Mesodermal cell (in vitro differentiated cells): ENCODE measurements at regions not wholly inside any gene's neighbourhood (a gene's known extent, or its start where the extent isn't known, plus 50 kb on each side); places are given as distances from the start of the nearest gene placed in this dataset.

ENCODE experiments used
- H3K27ac ChIP-seq: 2 replicates; pipeline ENCODE4 v1.7.0; 2013; ENCODE audit warnings: mild to moderate bottlenecking, low read depth, low read length, moderate library complexity; ENCODE audit not compliant: severe bottlenecking
- H3K36me3 ChIP-seq: 2 replicates; pipeline ENCODE4 v1.7.1; 2013; ENCODE audit warnings: mild to moderate bottlenecking, low read length, moderate library complexity; ENCODE audit not compliant: control insufficient read depth, insufficient read depth
- H3K4me1 ChIP-seq: one replicate; pipeline ENCODE4 v1.7.1; 2013; ENCODE audit warnings: mild to moderate bottlenecking, low read length; ENCODE audit not compliant: insufficient read depth, control insufficient read depth, poor library complexity, severe bottlenecking
- H3K4me3 ChIP-seq: 2 replicates; pipeline ENCODE4 v1.7.0; 2013; ENCODE audit warnings: low read length, control low read depth, mild to moderate bottlenecking; ENCODE audit not compliant: insufficient read depth, poor library complexity, severe bottlenecking; ENCODE audit errors: extremely low read depth
- H3K9me3 ChIP-seq: 2 replicates; pipeline ENCODE4 v1.7.1; 2013; ENCODE audit warnings: mild to moderate bottlenecking, low read length, moderate library complexity; ENCODE audit not compliant: control insufficient read depth
- whole genome bisulfite sequencing, 2 experiments: methylation state at CpG; one replicate each; pipeline ENCODE4 v1.1.5; 2013; ENCODE audit warnings: missing lambda C conversion rate in 2 of 2; ENCODE audit not compliant: insufficient coverage in 2 of 2; 5-methylcytosine and 5-hydroxymethylcytosine counted together

DNA sequence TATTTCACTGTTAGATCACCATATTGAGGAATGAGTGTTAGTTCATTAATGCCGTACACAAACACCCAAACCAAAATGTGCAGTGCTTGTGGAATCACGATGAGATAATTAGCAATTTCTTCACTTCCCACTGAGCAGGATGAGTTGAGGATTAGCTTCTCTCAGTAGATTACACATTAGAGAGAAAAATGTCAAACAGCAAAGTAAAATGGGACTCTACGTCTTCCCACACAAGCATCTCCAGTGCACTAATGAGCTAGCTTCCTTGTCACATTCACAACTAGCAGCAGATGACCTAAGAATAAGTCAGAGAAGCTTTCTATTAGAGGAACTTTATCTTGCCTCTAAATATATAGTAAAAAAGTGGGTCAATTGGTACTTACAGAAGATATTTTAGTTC lies 926.9 kb downstream of the TSN start:
- H3K36me3 ChIP-seq = no peaks in the 10 kb centered on the region
- no peaks in the 10 kb centered on the region for H3K9me3 ChIP-seq
- H3K27ac ChIP-seq = no peak overlapping the region
- H3K4me1 ChIP-seq = no peaks in the 10 kb centered on the region
- no peak overlapping the region for H3K4me3 ChIP-seq
- 100% methylated on average over 2 of the region's 3 CpGs; no CpG with 5 or more reads in 1 of the 2 experiments for WGBS, 2 experiments

DNA sequence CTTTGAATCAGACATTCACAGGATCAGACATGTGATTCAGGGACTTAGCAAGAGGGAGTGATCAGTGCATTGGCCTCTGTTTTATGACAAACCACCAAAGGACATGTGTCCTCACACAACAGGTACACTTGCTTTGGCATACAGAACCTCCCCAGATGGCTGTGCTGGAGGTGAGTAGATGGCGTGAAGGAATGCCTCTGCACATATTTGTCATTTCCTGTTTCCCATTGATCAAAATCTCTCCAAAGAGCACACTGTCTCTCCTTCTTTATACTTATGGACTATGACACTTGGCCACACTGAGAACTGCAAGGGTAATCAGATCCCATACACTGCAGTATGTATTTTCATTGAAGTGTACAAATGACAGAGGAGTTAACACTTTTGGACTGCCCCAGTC lies 927.6 kb downstream of the TSN start:
- no peak overlapping the region for H3K27ac ChIP-seq
- H3K4me1 ChIP-seq = no peaks in the 10 kb centered on the region
- no peak overlapping the region for H3K4me3 ChIP-seq
- no peaks in the 10 kb centered on the region for H3K9me3 ChIP-seq
- WGBS, 2 experiments = 83 to 100% methylated on average over 1 of the region's 1 CpG
- no peaks in the 10 kb centered on the region for H3K36me3 ChIP-seq

DNA sequence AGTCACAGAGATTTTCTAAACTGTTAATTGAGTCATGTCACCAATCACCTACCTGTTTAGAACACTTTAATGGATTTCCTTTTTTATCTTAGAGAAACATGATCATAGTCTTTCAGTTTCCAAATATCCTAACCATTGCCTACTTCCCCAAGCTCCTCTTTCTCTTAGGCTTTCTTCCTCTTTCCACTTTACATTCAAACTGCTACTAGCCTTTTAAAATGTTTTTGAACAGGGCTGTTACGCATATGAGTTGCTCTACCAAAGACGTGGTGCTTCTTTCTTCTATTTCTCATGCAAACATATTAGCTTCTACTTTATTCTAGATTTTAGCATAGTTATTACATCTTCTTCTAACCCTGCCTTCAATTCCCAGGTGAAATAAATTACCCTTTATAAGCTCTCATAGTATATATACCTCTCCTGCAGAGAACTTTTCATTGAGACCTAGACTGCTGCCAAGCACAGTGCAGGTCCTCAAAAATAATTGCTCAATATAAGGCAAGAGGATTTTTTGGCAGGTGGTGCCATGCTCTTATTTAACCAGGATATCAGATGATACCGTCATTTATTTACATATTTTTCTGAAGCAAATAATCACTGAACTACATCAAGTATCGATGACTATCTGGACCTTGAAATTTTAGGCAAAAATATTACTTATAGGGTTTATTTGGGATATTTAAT lies 937.1 kb downstream of the TSN start:
- no peak overlapping the region for H3K27ac ChIP-seq
- H3K4me1 ChIP-seq = no peaks in the 10 kb centered on the region
- WGBS, 2 experiments = 73 to 88% methylated on average over 2 of the region's 4 CpGs
- H3K9me3 ChIP-seq = no peaks in the 10 kb centered on the region
- H3K4me3 ChIP-seq = no peak overlapping the region
- H3K36me3 ChIP-seq = no peaks in the 10 kb centered on the region

DNA sequence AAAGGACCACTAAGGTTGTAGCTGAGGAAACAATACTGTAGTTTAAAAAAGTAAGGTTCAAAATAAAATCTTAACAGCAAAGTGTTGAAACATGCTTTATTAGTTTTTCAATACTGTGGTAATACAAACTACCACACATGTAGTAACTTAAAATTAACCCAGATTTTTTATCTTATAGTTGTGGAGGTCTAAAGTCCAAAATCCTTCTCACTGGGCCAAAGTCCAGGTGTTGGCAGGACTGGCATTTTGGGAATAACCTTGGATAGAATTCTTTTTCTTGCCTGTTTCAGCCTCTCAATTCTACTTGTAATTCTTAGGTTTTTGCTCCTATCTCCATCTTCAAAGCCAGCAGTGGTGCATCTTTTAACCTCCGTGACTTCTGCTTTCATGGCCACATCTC lies 942.0 kb downstream of the TSN start:
- Histone ChIP-seq H3K36me3 (no peaks in the 10 kb centered on the region), H3K9me3 (no peaks in the 10 kb centered on the region), H3K27ac (no peak overlapping the region), H3K4me1 (no peaks in the 10 kb centered on the region), H3K4me3 (no peak overlapping the region)
- WGBS, 2 experiments = 87 to 100% methylated on average over 1 of the region's 1 CpG

DNA sequence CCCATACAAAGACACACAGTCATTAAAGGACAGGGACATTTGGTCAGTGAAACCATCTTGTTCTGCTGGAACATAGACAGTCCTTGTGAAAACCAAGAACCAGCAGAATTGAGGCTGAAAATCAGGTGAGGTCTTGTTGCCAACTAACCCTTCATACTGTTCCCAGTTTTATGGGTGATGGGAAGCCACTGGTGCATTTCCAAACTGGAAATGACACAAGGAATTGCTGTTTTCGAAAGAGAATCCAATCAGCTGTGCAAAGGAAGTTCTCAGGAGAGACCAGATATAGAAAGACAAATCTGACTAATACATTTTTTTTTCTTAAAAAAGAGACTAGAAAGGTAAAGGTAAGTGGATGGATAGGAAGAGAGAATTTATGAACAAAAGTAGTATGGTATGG lies 948.2 kb downstream of the TSN start:
- Histone ChIP-seq H3K27ac (no peak overlapping the region), H3K4me3 (no peak overlapping the region), H3K9me3 (no peaks in the 10 kb centered on the region), H3K4me1 (no peaks in the 10 kb centered on the region), H3K36me3 (no peaks in the 10 kb centered on the region)
- no CpG with 5 or more reads among the region's 1 CpG for WGBS, 2 experiments

DNA sequence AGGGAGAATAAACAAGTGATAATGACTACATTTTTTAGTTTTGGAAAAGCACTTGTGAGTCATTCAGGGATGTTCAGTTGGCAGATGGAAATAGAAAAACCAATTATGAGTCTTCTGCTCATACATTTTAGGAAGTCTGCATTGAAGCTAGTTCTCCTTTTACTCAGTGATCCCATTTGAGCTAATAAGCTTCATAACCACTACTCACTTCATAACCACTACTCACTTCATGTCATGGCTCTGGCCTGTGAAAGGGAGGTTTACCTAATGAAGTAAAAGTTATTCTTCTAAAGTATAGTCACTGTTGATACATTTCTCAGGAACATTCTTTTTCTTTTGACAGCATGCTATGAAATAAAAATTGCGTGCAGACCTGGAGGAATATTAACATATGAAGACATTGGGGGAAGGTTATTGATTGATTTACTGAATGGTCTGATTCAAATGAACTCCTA lies 948.7 kb downstream of the TSN start:
- no CpG with 5 or more reads among the region's 1 CpG for WGBS, 2 experiments
- no peak overlapping the region for H3K4me3 ChIP-seq

DNA sequence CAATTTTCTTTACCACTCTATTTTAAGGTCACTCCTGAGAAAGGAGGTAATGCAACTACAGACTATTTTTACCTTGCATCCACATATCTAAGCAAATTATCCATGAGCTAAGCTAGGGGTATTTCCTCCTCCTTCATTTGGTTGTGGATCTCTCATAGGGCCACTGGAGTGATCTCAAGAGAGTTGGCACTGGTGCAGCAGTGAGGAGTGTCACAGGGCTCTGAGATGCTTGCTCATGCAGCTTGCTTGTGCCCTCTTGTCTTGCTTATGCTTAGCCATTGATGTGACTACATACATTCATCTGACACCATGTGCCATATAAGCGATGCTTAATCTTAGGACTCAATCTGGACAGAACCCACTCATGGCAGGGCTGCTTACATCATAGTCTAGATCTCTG lies 950.3 kb downstream of the TSN start:
- 71 to 100% methylated on average over 1 of the region's 1 CpG for WGBS, 2 experiments
- H3K27ac ChIP-seq = no peak overlapping the region
- H3K4me1 ChIP-seq = no peaks in the 10 kb centered on the region
- H3K4me3 ChIP-seq = no peak overlapping the region
- H3K9me3 ChIP-seq = no peaks in the 10 kb centered on the region
- H3K36me3 ChIP-seq = no peaks in the 10 kb centered on the region

More for the DNA sequence above, 948.7 kb downstream of the TSN start:
- Histone ChIP-seq H3K27ac (no peak overlapping the region), H3K9me3 (no peaks in the 10 kb centered on the region), H3K4me1 (no peaks in the 10 kb centered on the region), H3K36me3 (no peaks in the 10 kb centered on the region)

DNA sequence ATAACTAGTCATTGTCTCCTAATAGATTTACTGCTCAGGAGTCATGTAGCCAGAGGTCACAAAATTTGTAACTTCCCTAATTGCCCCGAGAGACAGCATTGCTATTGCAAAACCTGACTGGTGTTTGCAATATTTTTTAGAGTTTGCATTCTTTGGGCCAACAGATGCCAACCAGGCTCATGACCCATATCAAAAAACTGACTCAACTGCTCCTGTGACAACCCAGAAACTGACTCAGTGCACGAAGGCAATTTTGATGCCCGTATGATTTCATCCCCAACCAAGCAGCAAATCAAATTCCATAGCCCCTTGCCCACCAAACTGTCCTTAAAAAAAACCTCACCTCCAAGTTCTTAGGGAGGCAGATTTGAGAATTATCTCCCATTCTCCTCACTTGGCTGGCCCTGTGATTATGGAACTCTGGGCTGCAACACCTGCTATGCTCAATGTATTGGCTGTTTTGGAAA lies 951.3 kb downstream of the TSN start:
- Histone ChIP-seq H3K9me3 (no peaks in the 10 kb centered on the region), H3K4me1 (no peaks in the 10 kb centered on the region), H3K36me3 (no peaks in the 10 kb centered on the region), H3K4me3 (no peak overlapping the region), H3K27ac (no peak overlapping the region)
- 80 to 94% methylated on average over 1 to 2 of the region's 3 CpGs for WGBS, 2 experiments

DNA sequence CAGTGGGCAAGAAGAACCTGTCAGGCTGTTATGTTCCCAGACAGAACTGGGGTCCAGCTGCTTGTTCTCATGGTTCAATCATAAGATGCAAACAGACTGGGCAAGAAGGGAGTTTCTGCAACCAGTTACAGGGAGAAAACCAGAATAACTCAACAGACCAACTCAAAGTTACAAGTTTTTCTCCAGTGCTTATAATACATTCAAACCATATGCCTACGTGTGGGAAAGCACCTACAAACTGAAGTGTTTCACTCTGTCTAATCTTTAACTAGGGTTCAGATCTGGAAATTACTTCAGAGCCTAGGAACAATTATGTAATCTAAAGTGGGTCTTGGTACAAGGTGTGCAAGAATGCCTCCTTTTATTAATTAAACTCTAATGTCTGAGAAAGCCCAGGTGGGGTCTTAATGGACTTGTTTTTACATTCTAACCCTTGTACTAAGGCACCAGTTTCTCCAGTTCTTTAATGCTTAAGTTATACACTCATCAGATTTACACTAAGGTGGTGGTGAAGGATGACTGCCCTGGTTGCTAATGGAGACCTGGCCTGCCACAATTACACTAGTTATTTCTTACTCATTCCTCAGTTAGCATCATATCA lies 951.9 kb downstream of the TSN start:
- H3K27ac ChIP-seq = no peak overlapping the region
- 100% methylated on average over 1 of the region's 1 CpG; no CpG with 5 or more reads in 1 of the 2 experiments for WGBS, 2 experiments

DNA sequence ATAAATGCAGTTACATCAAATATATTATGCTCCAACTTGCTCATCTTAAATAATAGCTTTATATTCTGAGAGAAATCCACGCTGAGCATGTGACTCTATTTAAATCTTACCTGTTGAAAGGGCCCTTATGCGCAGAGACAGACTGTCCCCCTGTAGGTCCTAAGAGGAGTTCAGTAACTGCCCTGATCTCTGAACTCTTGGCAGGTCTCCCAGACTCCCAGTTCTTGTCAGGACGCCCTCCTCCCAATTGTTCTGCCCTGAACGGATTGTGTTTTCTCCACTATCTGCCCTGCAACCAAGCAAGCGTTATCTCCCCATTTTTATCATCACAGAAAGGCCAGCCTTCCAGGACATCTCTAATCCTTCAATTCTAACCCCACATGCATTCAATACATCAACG lies 954.6 kb downstream of the TSN start:
- no peak overlapping the region for H3K4me3 ChIP-seq
- no peak overlapping the region for H3K27ac ChIP-seq
- no peaks in the 10 kb centered on the region for H3K9me3 ChIP-seq
- H3K4me1 ChIP-seq = peaks cover 4% of the 10 kb centered on the region
- WGBS, 2 experiments = 91 to 98% methylated on average over 5 of the region's 6 CpGs
- no peaks in the 10 kb centered on the region for H3K36me3 ChIP-seq

More for the DNA sequence above, 951.9 kb downstream of the TSN start:
- H3K9me3 ChIP-seq = no peaks in the 10 kb centered on the region
- no peaks in the 10 kb centered on the region for H3K36me3 ChIP-seq
- no peaks in the 10 kb centered on the region for H3K4me1 ChIP-seq
- no peak overlapping the region for H3K4me3 ChIP-seq

DNA sequence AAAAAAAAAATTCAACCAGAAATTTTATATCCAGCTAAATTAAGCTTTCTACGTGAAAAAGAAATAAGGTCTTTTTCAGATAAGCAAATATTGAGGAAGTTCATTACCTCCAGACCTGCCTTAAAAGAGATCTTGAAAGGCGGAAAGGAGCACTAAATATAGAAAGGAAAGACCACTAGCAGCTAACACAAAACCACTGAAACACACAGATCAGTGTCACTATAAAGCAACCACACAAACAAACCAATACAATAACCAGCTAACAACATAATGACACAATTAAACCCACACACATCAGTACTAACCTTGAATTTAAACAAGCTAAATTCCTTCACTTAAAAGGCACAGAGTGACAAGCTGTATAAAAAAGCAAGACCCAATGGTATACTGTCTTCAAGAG lies 958.3 kb downstream of the TSN start:
- Histone ChIP-seq H3K4me3 (no peak overlapping the region), H3K27ac (no peak overlapping the region), H3K9me3 (no peaks in the 10 kb centered on the region), H3K36me3 (no peaks in the 10 kb centered on the region), H3K4me1 (peaks cover 4% of the 10 kb centered on the region)
- WGBS, 2 experiments = 100% methylated on average over 1 of the region's 2 CpGs; no CpG with 5 or more reads in 1 of the 2 experiments
